Fibroblast of pulmonary artery (primary cell): ENCODE measurements at regions not wholly inside any gene's neighbourhood (a gene's known extent, or its start where the extent isn't known, plus 50 kb on each side); places are given as distances from the start of the nearest gene placed in this dataset.

Source experiments
- DNase-seq: peaks from one replicate; pipeline ENCODE4 v3.0.0-alpha.2; 2010; ENCODE audit warnings: low read depth
- H3K4me3 ChIP-seq: replicated peaks from 2 replicates; pipeline ENCODE4 v1.5.1; 2011; ENCODE audit warnings: low read depth, mild to moderate bottlenecking, control low read depth, low read length, moderate library complexity
- CTCF ChIP-seq: IDR thresholded peaks from 2 replicates; pipeline ENCODE4 v1.5.1; 2011; ENCODE audit warnings: mild to moderate bottlenecking, control low read depth, low read length, inconsistent platforms; ENCODE audit errors: missing control alignments

GRCh38 chr18:44425161-44425560, 255.5 kb upstream of the SETBP1 start:
- no peak overlapping the region for H3K4me3 ChIP-seq
- no peak for DNase-seq
- TF ChIP-seq CTCF = no peak

GRCh38 chr18:44437603-44438002, 243.1 kb upstream of the SETBP1 start:
- TF ChIP-seq CTCF = no peak
- no peak overlapping the region for H3K4me3 ChIP-seq
- DNase-seq = no peak

GRCh38 chr18:44450226-44450625, 230.5 kb upstream of the SETBP1 start:
- no peak for DNase-seq
- TF ChIP-seq CTCF = no peak
- no peak overlapping the region for H3K4me3 ChIP-seq

GRCh38 chr18:44452346-44452745, 228.3 kb upstream of the SETBP1 start:
- DNase-seq = peak; percentile 35
- TF ChIP-seq CTCF = no peak
- H3K4me3 ChIP-seq = no peak overlapping the region

- no peak for TF ChIP-seq CTCF
- DNase-seq = no peak
- no peak overlapping the region for H3K4me3 ChIP-seq
These were observed 227.2 kb upstream of the SETBP1 start for GRCh38 chr18:44453505-44453904.

GRCh38 chr18:44458777-44459176, 221.9 kb upstream of the SETBP1 start:
- peak; percentile 58 for DNase-seq
- no peak for TF ChIP-seq CTCF
- H3K4me3 ChIP-seq = no peak overlapping the region

GRCh38 chr18:44464398-44465180, 216.1 kb upstream of the SETBP1 start:
- no peak for TF ChIP-seq CTCF
- DNase-seq = peak; percentile 14
- H3K4me3 ChIP-seq = no peak overlapping the region
